ENCODE measurements at regions not wholly inside any gene's neighbourhood (a gene's known extent, or its start where the extent isn't known, plus 50 kb on each side); places are given as distances from the start of the nearest gene placed in this dataset.

- Histone ChIP-seq H3K9me2 (replicated peaks; ENCODE audit: control insufficient read depth, low read length) (no peaks in the 10 kb centered on the region), H3K4me3 (ENCODE audit: low read length) (no peak overlapping the region), H3K79me2 (ENCODE audit: control insufficient read depth, low read length) (no peaks in the 10 kb centered on the region), H4K20me1 (ENCODE audit: control insufficient read depth, insufficient read depth, low read depth, low read length) (no peaks in the 10 kb centered on the region), H3K27me3 (ENCODE audit: control insufficient read depth, low read length) (no peaks in the 10 kb centered on the region), H3K4me2 (ENCODE audit: low read length) (no peak overlapping the region), H3K36me3 (ENCODE audit: control insufficient read depth, low read length) (no peaks in the 10 kb centered on the region), H3K27ac (ENCODE audit: low read depth, low read length) (no peak overlapping the region), H3K9me3 (ENCODE audit: control insufficient read depth, insufficient read depth, low read length) (no peaks in the 10 kb centered on the region), H3F3A (ENCODE audit: control insufficient read depth, insufficient read depth) (no peaks in the 10 kb centered on the region), H3K4me1 (ENCODE audit: control insufficient read depth, low read length) (no peaks in the 10 kb centered on the region)
- TF ChIP-seq CTCF (IDR thresholded peaks at IDR 0.05; ENCODE audit: low read depth, low read length, poor library complexity, severe bottlenecking) (no peak), EZH2phosphoT487 (IDR thresholded peaks at IDR 0.05; ENCODE audit: borderline replicate concordance, low read length) (no peak)
These were observed 466.0 kb upstream of the THBS1 start for GRCh38 chr15:39114690-39115378.

DNA sequence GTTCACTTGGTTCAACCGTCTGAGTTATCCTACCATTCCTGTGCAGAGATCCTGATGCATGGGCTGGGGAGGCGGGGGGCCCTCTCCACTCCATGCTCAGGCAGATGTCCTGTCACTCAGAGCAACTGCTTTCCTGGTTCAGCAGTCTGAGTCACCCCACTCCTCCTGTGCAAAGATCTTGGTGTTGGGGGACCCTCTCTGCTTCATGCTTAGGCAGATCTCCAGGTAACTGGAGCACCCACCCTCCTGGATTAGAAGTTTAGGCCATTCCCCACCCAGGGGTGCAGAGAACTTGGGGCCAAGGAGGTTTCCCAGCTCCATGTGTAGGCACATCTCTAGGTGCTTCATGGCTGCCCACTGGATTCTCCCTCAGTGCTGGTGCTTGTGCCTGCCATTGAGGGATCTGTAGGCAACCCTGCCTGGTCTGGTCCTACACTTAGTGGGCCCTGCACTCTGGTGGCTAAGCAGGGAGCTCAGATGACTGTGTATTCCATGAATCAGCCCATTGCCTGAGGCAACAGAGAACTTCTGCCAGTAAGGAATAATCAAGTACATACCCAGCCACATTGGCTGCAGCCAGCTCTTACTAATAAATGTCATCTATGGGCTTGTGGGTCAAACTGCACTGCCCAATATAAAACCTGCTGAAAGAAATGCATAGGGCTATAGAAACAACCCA lies 465.4 kb upstream of the THBS1 start:
- Histone ChIP-seq H3K9me2 (replicated peaks; ENCODE audit: control insufficient read depth, low read length) (no peaks in the 10 kb centered on the region), H3K27ac (ENCODE audit: low read depth, low read length) (no peak overlapping the region), H4K20me1 (ENCODE audit: control insufficient read depth, insufficient read depth, low read depth, low read length) (no peaks in the 10 kb centered on the region), H3K27me3 (ENCODE audit: control insufficient read depth, low read length) (no peaks in the 10 kb centered on the region), H3K36me3 (ENCODE audit: control insufficient read depth, low read length) (no peaks in the 10 kb centered on the region), H3K4me3 (ENCODE audit: low read length) (no peak overlapping the region), H3K4me2 (ENCODE audit: low read length) (no peak overlapping the region), H3K79me2 (ENCODE audit: control insufficient read depth, low read length) (no peaks in the 10 kb centered on the region), H3K4me1 (ENCODE audit: control insufficient read depth, low read length) (no peaks in the 10 kb centered on the region), H3K9me3 (ENCODE audit: control insufficient read depth, insufficient read depth, low read length) (no peaks in the 10 kb centered on the region), H3F3A (ENCODE audit: control insufficient read depth, insufficient read depth) (no peaks in the 10 kb centered on the region)
- no peak for TF ChIP-seq CTCF (IDR thresholded peaks at IDR 0.05; ENCODE audit: low read depth, low read length, poor library complexity, severe bottlenecking)
- TF ChIP-seq EZH2phosphoT487 (IDR thresholded peaks at IDR 0.05; ENCODE audit: borderline replicate concordance, low read length): no peak

- H3K4me1 ChIP-seq (ENCODE audit: control insufficient read depth, low read length): no peaks in the 10 kb centered on the region
- H3K27ac ChIP-seq (ENCODE audit: low read depth, low read length): no peak overlapping the region
- H4K20me1 ChIP-seq (ENCODE audit: control insufficient read depth, insufficient read depth, low read depth, low read length): no peaks in the 10 kb centered on the region
- H3K4me2 ChIP-seq (ENCODE audit: low read length): no peak overlapping the region
- no peaks in the 10 kb centered on the region for H3F3A ChIP-seq (ENCODE audit: control insufficient read depth, insufficient read depth)
- no peaks in the 10 kb centered on the region for H3K79me2 ChIP-seq (ENCODE audit: control insufficient read depth, low read length)
- no peaks in the 10 kb centered on the region for H3K9me2 ChIP-seq (replicated peaks; ENCODE audit: control insufficient read depth, low read length)
- H3K4me3 ChIP-seq (ENCODE audit: low read length): no peak overlapping the region
- H3K27me3 ChIP-seq (ENCODE audit: control insufficient read depth, low read length): no peaks in the 10 kb centered on the region
- TF ChIP-seq EZH2phosphoT487 (IDR thresholded peaks at IDR 0.05; ENCODE audit: borderline replicate concordance, low read length) (no peak), CTCF (IDR thresholded peaks at IDR 0.05; ENCODE audit: low read depth, low read length, poor library complexity, severe bottlenecking) (no peak)
- no peaks in the 10 kb centered on the region for H3K36me3 ChIP-seq (ENCODE audit: control insufficient read depth, low read length)
- H3K9me3 ChIP-seq (ENCODE audit: control insufficient read depth, insufficient read depth, low read length): no peaks in the 10 kb centered on the region
These were observed 462.4 kb upstream of the THBS1 start for GRCh38 chr15:39118510-39118909.
